IMR-90 (cell line): ENCODE measurements at regions not wholly inside any gene's neighbourhood (a gene's known extent, or its start where the extent isn't known, plus 50 kb on each side); places are given as distances from the start of the nearest gene placed in this dataset.
A peak's percentile ranks its signal among the peaks of the same experiment; 100 is the strongest.

Experiments used
- ATAC-seq: fragments of 200-7000 bp; cut with Tn5 transposase; 2 replicates; pipeline ENCODE4 v1.9.1; 2020; ENCODE audit warnings: low read depth, mild to moderate bottlenecking, moderate library complexity
- BruUV-seq: library from RNA; stranded (reverse); fragments of 400-500 nt; replicated peaks from 2 replicates; lab custom pipeline; 2021; lab: Mats Ljungman, UMichigan
- CTCF ChIA-PET: fragments of 300-600 bp; formaldehyde crosslinking; extraction: SDS; loops from one replicate; lab custom pipeline; 2021; ENCODE audit warnings: antibody characterized with exemption; lab: Yijun Ruan, JAX
- POLR2A ChIA-PET: fragments of 300-600 bp; sonication (Branson Sonifier 250); formaldehyde crosslinking; loops from one replicate; lab custom pipeline; 2022; ENCODE audit warnings: antibody characterized with exemption; ENCODE audit not compliant: unreplicated experiment; lab: Charles Lee
- DNase-seq: peaks from one replicate; pipeline ENCODE4 v3.0.0; 2013
- H2AFZ ChIP-seq: replicated peaks from 2 replicates; pipeline ENCODE3; 2013; ENCODE audit warnings: low read length, mild to moderate bottlenecking; ENCODE audit not compliant: poor library complexity
- H2AK5ac ChIP-seq: 2 replicates; pipeline ENCODE4 v1.6.1; 2013; ENCODE audit warnings: low read depth, low read length, inconsistent platforms
- H2AK9ac ChIP-seq: replicated peaks from 2 replicates; pipeline ENCODE3; 2013; ENCODE audit warnings: mild to moderate bottlenecking, low read depth, low read length, moderate library complexity; ENCODE audit not compliant: poor library complexity
- H2BK120ac ChIP-seq: 2 replicates; pipeline ENCODE4 v1.6.1; 2013; ENCODE audit warnings: low read depth, low read length, inconsistent platforms
- H2BK15ac ChIP-seq: 3 replicates; pipeline ENCODE4 v1.6.1; 2013; ENCODE audit warnings: low read depth, low read length, inconsistent platforms
- H2BK20ac ChIP-seq: 2 replicates; pipeline ENCODE4 v1.6.1; 2013; ENCODE audit warnings: low read depth, mild to moderate bottlenecking, inconsistent platforms, low read length, moderate library complexity
- H2BK5ac ChIP-seq: 2 replicates; pipeline ENCODE4 v1.6.1; 2013; ENCODE audit warnings: mild to moderate bottlenecking, low read depth, low read length, inconsistent platforms; ENCODE audit not compliant: poor library complexity, severe bottlenecking
- H3K14ac ChIP-seq: replicated peaks from 2 replicates; pipeline ENCODE4 v1.6.1; 2013; ENCODE audit warnings: low read depth, low read length, inconsistent platforms
- H3K18ac ChIP-seq: 2 replicates; pipeline ENCODE4 v1.6.1; 2013; ENCODE audit warnings: low read depth, low read length, control low read depth
- H3K23ac ChIP-seq: 2 replicates; pipeline ENCODE4 v1.6.1; 2013; ENCODE audit warnings: low read depth, low read length, inconsistent platforms
- H3K27ac ChIP-seq: 2 replicates; pipeline ENCODE4 v1.5.1; 2013; ENCODE audit warnings: mild to moderate bottlenecking, control low read depth, low read length; ENCODE audit not compliant: insufficient read depth
- H3K27me3 ChIP-seq: 2 replicates; pipeline ENCODE4 v1.6.1; 2013; ENCODE audit warnings: low read length; ENCODE audit not compliant: control insufficient read depth, insufficient read depth
- H3K36me3 ChIP-seq: 2 replicates; pipeline ENCODE4 v1.6.1; 2013; ENCODE audit warnings: low read length, mixed read lengths; ENCODE audit not compliant: control insufficient read depth, insufficient read depth
- H3K4ac ChIP-seq: 2 replicates; pipeline ENCODE4 v1.6.1; 2013; ENCODE audit warnings: low read depth, low read length, inconsistent platforms
- H3K4me1 ChIP-seq: 2 replicates; pipeline ENCODE4 v1.6.1; 2013; ENCODE audit warnings: low read length, mixed read lengths; ENCODE audit not compliant: control insufficient read depth, insufficient read depth
- H3K4me2 ChIP-seq: 2 replicates; pipeline ENCODE4 v1.6.1; 2013; ENCODE audit warnings: low read depth, mild to moderate bottlenecking, control low read depth, low read length, moderate library complexity
- H3K4me3 ChIP-seq: 2 replicates; pipeline ENCODE4 v1.5.1; 2013; ENCODE audit warnings: low read depth, mild to moderate bottlenecking, control low read depth, low read length, moderate library complexity; ENCODE audit not compliant: insufficient read depth
- H3K56ac ChIP-seq: 2 replicates; pipeline ENCODE4 v1.6.1; 2013; ENCODE audit warnings: low read length, inconsistent platforms; ENCODE audit not compliant: insufficient read depth; ENCODE audit errors: extremely low read depth
- H3K79me1 ChIP-seq, 2 experiments: 2 replicates each; pipeline ENCODE4 v1.6.1; 2013; ENCODE audit warnings: low read length in 2 of 2, inconsistent platforms in 1 of 2, low read depth in 1 of 2
- H3K9ac ChIP-seq: 2 replicates; pipeline ENCODE4 v1.6.1; 2013; ENCODE audit warnings: low read depth, low read length, control low read depth
- H3K9me1 ChIP-seq: 2 replicates; pipeline ENCODE4 v1.6.1; 2013; ENCODE audit warnings: low read length, inconsistent platforms; ENCODE audit not compliant: insufficient read depth
- H3K9me3 ChIP-seq: 2 replicates; pipeline ENCODE4 v1.6.1; 2013; ENCODE audit warnings: low read length; ENCODE audit not compliant: control insufficient read depth, insufficient read depth
- H4K20me1 ChIP-seq: 2 replicates; pipeline ENCODE4 v1.6.1; 2013; ENCODE audit warnings: low read length, inconsistent platforms; ENCODE audit not compliant: insufficient read depth
- H4K5ac ChIP-seq: 2 replicates; pipeline ENCODE4 v1.6.1; 2013; ENCODE audit warnings: mild to moderate bottlenecking, low read depth, low read length, control low read depth
- H4K8ac ChIP-seq, 2 experiments: 2 replicates each; pipeline ENCODE4 v1.6.1; 2013; ENCODE audit warnings: low read depth in 2 of 2, low read length in 2 of 2, control low read depth in 1 of 2, inconsistent platforms in 1 of 2
- H4K91ac ChIP-seq: 2 replicates; pipeline ENCODE4 v1.6.1; 2013; ENCODE audit warnings: low read depth, low read length, inconsistent platforms; ENCODE audit not compliant: insufficient read depth
- CEBPB ChIP-seq: IDR thresholded peaks from 2 replicates; pipeline ENCODE4 v1.6.1; 2012; ENCODE audit warnings: low read depth, low read length, improper control_type of control experiment
- FOS ChIP-seq: fragments of 150-350 bp; IDR thresholded peaks from 2 replicates; pipeline ENCODE4 v1.6.1; 2016; ENCODE audit warnings: low read depth, low read length
- MAFK ChIP-seq: IDR thresholded peaks from 2 replicates; pipeline ENCODE4 v1.6.1; 2012; ENCODE audit warnings: low read depth, low read length, improper control_type of control experiment
- MXI1 ChIP-seq: IDR thresholded peaks from 2 replicates; pipeline ENCODE4 v1.6.1; 2012; ENCODE audit warnings: low read depth, mild to moderate bottlenecking, low read length, moderate library complexity, borderline replicate concordance
- NFE2L2 ChIP-seq: fragments of 150-350 bp; IDR thresholded peaks from 2 replicates; pipeline ENCODE4 v1.6.1; 2016; ENCODE audit warnings: low read depth, mild to moderate bottlenecking, low read length
- POLR2A ChIP-seq: IDR thresholded peaks from 2 replicates; pipeline ENCODE4 v1.6.1; 2012; ENCODE audit warnings: mild to moderate bottlenecking, low read depth, low read length
- RCOR1 ChIP-seq: IDR thresholded peaks from 2 replicates; pipeline ENCODE4 v1.6.1; 2012; ENCODE audit warnings: mild to moderate bottlenecking, low read length, improper control_type of control experiment; ENCODE audit not compliant: insufficient replicate concordance
- WGBS, 2 experiments: methylation state at CpG; one replicate each; pipeline versions ENCODE4 v1.1.5 to v1.1.7; 2013; ENCODE audit warnings: missing lambda C conversion rate in 2 of 2; ENCODE audit not compliant: insufficient read length in 1 of 2; ENCODE audit errors: extremely low coverage in 2 of 2; 5-methylcytosine and 5-hydroxymethylcytosine counted together
- dilution Hi-C: fragments of 300-500 bp; cut with HindIII; formaldehyde crosslinking; loops from one replicate; pipeline ENCODE4 v1.14.3; 2018; ENCODE audit warnings: low sequenced_read_pairs; ENCODE audit not compliant: unreplicated experiment
- in situ Hi-C: fragments of 300-500 bp; cut with MboI; formaldehyde crosslinking; loops from 3 replicates; pipeline ENCODE4 v1.14.3; 2019; ENCODE audit warnings: low sequenced_read_pairs, inconsistent platforms, mixed read lengths
- intact Hi-C: fragments of 100-400 bp; cut with micrococcal nuclease; formaldehyde crosslinking; loops from 2 replicates; pipeline ENCODE4 v1.10.0; 2022
- TF ChIP-seq, protein P1 (sequence below): conservative IDR thresholded peaks from 2 replicates; pipeline ENCODE4 v1.5.1; 2012; ENCODE audit warnings: mild to moderate bottlenecking, low read depth, low read length, improper control_type of control experiment
- TF ChIP-seq, protein P2 (sequence below): fragments of 150-350 bp; IDR thresholded peaks from 2 replicates; pipeline ENCODE4 v1.6.1; 2017; ENCODE audit warnings: mild to moderate bottlenecking, antibody characterized with exemption, low read length, low read depth

DNA sequence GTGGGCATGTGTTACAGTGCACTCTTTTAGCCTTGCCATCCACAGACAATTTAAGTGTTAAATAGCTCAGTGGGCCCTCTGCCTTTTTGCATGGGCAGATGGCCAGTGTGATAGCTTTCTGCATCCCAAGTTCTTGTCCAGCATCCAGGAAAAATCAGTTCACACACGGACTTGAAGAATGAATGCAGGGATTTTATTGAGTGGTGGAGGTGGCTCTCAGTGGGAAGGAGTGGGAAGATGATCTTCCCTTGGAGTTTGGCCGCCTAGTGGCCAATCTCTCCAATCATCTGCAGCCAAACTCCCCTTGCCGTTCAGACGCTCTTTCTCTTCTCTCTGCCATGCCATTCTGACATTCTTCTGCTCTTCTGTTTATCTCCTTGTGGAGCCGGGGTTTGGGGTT lies 322.4 kb upstream of the GRAMD2B start:
- Histone ChIP-seq H2BK5ac (no peak overlapping the region), H3K9ac (no peak overlapping the region), H3K4ac (no peak overlapping the region), H3K4me2 (no peak overlapping the region), H3K18ac (no peak overlapping the region), H2BK120ac (no peak overlapping the region), H4K5ac (no peak overlapping the region), H3K4me1 (no peaks in the 10 kb centered on the region), H3K36me3 (no peaks in the 10 kb centered on the region), H3K79me1 (no peaks in the 10 kb centered on the region), H2BK20ac (no peak overlapping the region), H3K9me3 (no peaks in the 10 kb centered on the region), H4K8ac (no peak overlapping the region), H4K20me1 (no peaks in the 10 kb centered on the region), H3K56ac (no peak overlapping the region), H2AK5ac (no peak overlapping the region), H4K91ac (no peak overlapping the region), H3K14ac (no peak overlapping the region), H3K27ac (no peak overlapping the region), H2AFZ (no peak overlapping the region), H2BK15ac (no peak overlapping the region), H3K9me1 (no peaks in the 10 kb centered on the region), H2AK9ac (no peak overlapping the region), H3K27me3 (no peaks in the 10 kb centered on the region), H3K4me3 (no peak overlapping the region), H3K23ac (no peak overlapping the region)
- dilution Hi-C loops (no loop called here), in situ Hi-C loops (no loop called here), intact Hi-C loops (loop anchor here (5.0 kb wide), 1 partner anchor 688 kb away; no protein-coding TSS in a partner anchor)
- no TSS peak for BruUV-seq
- DNase-seq, result no peak
- CTCF ChIA-PET, result interaction anchor here (0.6 kb wide), 1 partner anchor 559 kb away, joined by 3 read pairs; no protein-coding TSS in a partner anchor
- TF ChIP-seq POLR2A (no peak), RCOR1 (no peak), CEBPB (no peak), FOS (no peak), MAFK (no peak), NFE2L2 (no peak), MXI1 (no peak)
- TF ChIP-seq, protein P1, sequence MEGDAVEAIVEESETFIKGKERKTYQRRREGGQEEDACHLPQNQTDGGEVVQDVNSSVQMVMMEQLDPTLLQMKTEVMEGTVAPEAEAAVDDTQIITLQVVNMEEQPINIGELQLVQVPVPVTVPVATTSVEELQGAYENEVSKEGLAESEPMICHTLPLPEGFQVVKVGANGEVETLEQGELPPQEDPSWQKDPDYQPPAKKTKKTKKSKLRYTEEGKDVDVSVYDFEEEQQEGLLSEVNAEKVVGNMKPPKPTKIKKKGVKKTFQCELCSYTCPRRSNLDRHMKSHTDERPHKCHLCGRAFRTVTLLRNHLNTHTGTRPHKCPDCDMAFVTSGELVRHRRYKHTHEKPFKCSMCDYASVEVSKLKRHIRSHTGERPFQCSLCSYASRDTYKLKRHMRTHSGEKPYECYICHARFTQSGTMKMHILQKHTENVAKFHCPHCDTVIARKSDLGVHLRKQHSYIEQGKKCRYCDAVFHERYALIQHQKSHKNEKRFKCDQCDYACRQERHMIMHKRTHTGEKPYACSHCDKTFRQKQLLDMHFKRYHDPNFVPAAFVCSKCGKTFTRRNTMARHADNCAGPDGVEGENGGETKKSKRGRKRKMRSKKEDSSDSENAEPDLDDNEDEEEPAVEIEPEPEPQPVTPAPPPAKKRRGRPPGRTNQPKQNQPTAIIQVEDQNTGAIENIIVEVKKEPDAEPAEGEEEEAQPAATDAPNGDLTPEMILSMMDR, result peak; percentile 13; the same call in 1 of the 2 replicates
- TF ChIP-seq, protein P2, sequence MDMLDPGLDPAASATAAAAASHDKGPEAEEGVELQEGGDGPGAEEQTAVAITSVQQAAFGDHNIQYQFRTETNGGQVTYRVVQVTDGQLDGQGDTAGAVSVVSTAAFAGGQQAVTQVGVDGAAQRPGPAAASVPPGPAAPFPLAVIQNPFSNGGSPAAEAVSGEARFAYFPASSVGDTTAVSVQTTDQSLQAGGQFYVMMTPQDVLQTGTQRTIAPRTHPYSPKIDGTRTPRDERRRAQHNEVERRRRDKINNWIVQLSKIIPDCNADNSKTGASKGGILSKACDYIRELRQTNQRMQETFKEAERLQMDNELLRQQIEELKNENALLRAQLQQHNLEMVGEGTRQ, result no peak
- WGBS, 2 experiments, result no CpG with 5 or more reads among the region's 5 CpGs
- POLR2A ChIA-PET, result no interaction called here
- no peak for ATAC-seq
